GM19372 (cell line): ENCODE measurements at regions not wholly inside any gene's neighbourhood (a gene's known extent, or its start where the extent isn't known, plus 50 kb on each side); places are given as distances from the start of the nearest gene placed in this dataset.

Experiments
- ATAC-seq: cut with Tn5 transposase; IDR thresholded peaks from one replicate; pipeline ENCODE4 v1.9.1; 2021; ENCODE audit warnings: mild to moderate bottlenecking, low read depth, moderate library complexity; ENCODE audit not compliant: unreplicated experiment

DNA sequence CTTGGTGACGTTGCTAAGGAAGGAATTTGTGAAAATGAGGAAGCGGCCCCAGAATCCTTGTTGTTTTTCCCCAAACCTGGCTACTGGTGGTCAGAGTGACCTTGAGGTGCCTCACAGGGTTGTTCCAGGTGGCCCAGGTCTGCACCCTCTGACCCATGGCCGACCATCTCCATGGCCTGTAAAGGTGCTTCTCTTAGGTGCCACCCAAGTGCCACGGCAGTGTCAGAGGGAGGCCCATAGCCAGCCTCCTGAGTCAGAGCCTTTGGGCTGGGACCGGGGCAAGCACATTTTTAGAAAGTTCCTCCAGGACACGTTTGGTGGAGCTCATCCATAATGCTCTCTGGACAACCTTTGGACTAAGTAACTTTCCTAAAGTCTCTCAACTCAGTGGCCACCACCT, 83.9 kb upstream of the IRS2 start:
- no peak for ATAC-seq

DNA sequence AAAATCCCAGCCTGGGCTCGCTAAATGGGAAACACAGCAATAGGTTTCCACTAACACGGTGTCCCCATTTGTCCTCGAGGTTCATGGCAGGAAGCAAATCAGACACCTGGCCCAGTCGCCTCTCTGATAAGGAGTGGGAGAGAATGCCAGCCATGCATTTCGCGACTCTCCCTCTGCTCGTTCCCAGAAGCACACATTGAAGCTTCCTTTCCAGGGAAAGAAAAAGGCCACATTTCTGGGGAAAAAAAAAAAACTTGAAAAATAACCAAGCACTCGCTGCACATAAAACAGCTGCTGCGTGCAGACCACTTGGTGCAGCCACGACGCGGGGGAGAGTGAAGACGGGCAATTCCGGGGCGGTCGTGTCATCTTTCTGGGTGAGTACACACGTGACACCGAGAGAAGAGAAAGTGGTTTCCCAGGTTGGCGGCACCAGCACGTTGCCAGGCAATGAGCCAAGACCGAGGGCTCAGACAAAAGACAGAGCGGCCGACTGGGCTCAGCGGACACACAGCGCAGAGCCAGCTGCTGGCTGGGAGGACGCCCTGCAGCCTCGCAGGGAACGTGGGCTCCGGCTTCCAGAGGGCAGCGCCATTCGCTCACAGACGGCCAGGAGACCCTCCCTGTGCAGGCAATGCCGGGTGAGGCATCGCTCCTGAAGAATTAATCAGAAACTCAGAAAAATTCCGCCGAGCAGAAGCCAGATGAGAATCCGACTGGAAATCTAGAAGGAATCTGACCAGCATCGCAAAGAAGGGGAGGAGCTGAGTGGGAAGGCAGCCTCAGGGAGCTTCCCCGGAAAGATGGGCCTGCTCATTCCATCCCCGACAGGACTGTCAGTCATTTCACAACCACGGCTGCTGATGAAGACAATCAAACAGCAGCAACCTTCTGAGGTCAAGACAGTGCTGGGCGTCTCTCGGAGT, 83.2 kb upstream of the IRS2 start:
- ATAC-seq: peak; percentile 69

DNA sequence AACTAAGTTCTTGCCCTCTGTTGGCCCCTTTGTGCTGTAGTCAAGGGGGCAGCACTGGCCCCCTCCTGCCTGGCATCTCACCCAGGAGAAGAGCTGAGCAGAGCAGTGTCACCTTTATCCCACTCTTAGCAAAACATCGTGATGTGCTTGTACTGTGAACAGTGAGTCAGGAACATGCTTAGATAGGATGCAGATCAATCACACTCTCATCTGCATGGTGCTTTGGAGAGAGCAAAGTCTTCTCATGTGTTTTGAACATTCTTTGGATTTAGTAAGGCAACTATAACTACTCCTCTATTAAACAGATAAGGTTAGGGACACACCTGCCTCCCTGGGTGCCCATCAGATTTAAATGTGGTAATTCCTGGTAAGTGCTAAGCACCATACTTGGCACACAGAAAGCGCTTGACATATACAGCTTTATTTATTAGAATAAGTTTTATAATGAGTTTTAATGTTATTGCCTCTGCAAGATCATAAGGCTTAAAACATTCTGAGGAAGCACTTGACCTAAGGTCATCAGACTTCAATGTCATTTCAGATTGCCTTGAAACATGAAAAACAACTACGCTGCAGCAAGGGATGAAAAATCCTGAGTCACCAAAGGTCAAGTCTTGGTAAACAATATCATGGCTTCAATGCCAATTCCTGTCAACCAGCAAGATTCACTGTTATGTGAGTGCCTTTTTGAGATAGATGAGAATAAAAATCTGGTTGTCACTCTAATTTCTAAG, 82.4 kb upstream of the IRS2 start:
- no peak for ATAC-seq

DNA sequence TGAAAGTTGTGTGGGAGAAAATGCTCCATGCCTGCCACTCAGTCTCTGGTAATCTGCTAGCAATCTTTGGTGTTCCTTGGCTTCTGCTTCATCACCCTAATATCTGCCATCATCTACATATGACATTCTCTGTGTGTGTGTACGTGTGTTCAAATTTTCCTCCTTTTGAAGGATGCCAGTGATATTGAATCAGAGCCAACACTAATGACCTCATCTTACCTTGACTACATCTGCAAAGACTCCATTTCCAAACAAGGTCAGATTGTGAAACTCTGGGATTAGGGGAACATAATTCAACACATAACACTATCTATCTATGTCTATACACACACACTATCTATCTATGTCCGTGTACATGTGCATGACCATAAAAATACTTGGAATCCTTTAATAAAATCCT, 81.4 kb upstream of the IRS2 start:
- ATAC-seq: no peak

DNA sequence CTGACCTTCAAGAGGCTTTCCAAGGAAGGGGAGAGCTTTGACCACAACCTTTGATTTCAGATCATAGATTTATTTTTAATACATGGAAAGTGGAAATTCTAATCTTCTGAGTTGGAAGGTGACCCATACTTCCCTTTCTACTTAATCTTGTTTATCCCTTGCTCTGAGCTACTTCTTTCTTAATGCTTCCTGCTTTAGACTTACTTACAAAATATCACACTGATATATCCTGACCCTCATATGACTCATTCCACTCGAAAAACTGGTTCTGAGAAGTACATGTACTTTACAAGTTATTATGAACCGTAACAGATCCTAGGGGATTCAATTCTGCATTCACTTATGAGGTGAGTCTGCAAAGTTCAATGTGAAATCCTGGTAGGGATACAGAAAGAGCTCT, 76.2 kb upstream of the IRS2 start:
- ATAC-seq: no peak

DNA sequence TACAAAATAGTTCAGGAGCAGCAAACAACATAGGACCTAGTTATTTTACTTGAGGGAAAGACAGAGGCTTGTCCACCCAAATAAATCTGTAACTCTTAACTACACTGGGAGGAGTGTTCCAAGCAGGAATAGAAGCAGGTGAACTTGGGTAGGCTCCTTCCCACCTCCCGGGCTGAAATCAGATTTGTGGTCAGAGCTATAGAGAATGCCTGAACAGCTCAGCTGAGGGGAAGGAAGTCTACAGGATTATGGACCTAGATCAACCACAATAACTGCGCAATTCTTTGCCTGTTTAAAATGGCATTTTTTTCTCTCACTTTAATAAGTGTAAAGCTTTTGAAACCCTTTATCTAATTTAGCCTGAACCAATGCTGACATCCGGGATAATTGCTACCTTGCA, 73.5 kb upstream of the IRS2 start:
- no peak for ATAC-seq

DNA sequence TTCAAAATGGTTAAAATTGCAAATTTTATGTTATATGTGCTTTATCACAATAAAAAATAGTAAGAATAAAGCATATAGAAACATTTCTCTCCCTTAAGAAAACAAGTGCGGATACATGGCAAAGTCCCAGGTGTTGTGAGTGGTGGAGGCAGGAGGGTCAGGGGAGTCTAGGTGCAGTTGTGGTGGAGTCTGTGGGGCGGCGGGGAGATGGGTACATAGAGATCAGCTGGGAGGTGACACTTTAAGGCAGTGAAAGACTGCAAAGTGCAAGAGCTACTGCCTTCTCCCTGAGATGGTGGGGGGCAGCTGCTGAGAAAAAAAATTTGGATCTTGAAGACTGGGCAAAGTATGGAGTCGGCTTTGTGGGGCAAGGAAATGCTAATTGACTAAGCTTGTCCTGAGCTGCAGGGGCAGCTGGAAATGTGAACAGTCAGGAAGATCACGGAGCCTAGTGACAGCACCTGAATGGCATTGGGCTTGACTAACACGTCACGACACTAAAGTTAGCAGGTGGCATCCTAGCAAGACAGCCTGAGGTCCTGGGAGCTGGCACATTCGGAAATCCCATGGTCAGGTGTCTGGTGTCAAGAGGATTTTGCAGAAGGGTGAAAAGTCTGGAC, 72.9 kb upstream of the IRS2 start:
- ATAC-seq: no peak

DNA sequence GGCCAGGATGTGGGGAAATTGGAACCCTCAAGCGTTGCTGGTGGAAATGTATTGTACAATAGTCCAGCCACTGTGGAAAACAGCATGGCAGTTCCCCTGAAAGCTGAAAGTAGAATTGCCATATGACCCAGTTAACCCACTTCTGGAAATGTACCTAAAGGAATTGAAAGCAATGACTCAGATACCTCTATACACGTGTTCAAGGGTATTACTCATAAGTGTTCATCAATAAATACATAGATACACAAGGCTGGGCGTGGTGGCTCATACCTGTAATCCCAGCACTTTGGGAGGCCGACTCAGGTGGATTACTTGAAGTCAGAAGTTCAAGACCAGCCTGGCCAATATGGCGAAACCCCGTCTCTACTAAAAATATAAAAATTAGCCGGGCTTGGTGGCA, 71.9 kb upstream of the IRS2 start:
- ATAC-seq: no peak

DNA sequence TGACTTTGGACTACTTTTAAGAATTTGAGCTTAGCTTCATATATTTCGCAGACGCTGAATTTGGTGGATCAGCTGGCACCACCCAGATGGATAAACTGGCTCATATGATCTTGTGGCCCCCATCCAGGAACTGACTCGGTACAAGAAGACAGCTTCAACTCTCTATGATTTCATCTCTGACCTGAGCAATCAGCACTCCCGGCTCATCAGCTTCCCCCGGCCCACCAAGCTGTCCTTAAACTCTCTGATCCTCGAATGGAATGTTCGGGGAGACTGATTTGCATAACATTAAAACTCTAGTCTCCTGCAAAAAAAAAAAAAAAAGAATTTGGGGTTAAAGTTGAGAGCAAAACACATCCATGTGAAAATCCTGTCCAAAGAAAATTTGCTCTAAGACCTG, 71.4 kb upstream of the IRS2 start:
- no peak for ATAC-seq

DNA sequence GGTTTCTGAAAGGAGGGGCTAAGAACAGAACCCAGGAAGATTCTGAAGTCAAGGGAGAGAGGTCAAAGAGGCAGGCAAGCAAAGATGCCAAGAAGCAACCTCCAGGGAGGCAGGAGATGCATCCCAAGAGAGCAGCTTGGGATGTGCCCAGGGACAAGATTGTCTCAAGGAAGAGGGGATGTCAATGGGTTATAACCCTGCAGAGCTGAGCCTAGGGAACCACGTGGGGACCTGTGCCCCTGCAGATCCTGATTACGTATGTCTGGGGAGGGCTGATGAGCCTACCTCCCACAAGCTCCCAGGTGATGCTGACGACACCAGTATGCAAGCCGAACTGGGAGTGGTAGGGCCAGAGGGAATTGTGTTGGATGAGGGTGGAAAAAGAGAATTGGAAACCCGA, 70.9 kb upstream of the IRS2 start:
- no peak for ATAC-seq

DNA sequence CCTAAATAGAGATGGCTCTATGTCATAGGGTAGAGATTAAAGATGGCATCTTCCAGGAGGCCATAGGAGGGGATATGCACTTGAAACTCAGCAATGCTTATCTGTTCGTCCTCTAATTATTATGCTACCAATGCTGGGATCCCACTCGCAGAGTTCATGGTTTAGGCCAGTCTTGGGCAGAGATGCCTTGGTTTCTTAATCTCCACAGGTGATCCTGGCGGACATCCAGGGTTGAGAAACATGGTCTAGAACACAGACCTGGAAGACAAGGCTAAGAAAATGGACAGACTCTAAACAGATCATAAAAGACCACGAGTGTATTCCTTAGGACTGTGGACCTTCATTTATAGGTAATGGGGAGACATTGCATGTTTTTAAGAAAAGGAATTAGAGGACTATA, 70.0 kb upstream of the IRS2 start:
- ATAC-seq: no peak

DNA sequence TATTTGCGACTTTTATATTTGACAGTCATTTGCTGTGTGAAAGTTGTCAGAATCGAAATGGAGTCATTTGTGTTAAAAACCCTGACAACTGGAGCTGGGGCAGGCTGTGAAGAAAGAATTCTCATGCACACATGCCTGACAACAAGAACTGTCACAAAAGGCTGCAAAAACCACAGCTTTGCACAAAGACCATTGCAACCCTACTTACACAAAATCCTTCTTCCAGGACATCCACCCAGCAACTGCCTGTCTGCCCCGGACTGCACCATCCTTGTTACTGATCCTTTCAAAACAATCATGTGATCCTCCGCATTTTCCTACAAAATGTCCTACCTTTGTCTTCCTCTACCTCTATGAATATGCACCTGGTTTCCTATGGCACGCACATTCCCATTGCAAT, 66.8 kb upstream of the IRS2 start:
- no peak for ATAC-seq

DNA sequence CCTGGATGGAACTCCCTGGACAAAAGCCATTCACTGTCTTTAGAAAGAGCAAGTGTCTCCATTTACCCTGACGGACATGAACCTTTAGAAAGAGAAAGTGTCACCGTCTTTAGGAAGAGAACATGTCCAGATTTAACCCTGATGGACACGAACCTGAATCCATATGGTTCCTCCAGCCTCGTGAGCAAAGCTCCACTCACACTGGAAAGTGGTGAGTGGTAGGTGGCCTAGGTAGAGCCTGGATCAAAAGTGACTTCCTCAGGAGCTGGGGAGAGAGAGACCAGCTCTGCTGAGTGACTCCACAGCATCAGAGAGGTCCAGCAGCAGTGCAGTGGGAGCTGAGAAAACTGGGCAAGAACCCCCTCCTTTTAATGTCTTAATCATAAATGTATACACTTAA, 59.8 kb upstream of the IRS2 start:
- ATAC-seq: no peak

DNA sequence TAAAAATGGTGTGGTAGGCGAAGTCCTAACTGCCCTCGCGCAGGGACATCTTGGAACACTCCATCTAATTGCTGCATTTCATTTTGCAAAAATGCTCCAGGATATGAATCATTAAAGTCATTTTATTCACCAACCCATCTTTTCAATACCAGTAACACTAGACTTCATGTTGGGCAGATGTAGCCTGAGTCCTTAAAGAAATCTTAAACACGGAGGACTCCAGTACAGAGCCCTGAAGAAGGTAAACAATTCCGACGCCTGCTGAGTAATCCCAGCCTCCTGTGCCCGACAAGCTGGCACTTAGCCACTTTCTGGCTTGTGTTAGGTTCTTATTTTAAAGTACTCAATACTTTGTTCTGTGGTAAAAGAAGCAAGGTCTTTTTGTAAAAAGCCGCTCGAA, 58.0 kb upstream of the IRS2 start:
- no peak for ATAC-seq

DNA sequence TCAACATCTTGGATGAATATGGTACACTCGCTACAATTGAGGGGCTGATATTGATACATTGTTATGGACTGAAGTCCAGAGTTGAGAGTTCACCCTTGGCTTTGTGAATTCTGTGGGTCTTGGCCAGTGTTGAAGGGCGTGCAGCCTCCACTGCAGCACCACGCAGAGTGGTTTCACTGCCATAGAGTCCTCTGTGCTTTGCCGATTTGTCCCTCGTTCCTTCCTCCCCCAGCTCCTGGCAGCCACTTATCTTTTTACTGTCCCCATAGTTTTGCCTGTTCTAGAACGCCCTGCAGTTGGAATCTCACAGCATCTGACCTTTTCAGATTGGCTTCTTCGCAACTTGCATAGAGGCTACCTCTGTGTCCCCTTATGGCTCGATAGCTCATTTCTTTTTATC, 57.3 kb upstream of the IRS2 start:
- no peak for ATAC-seq

DNA sequence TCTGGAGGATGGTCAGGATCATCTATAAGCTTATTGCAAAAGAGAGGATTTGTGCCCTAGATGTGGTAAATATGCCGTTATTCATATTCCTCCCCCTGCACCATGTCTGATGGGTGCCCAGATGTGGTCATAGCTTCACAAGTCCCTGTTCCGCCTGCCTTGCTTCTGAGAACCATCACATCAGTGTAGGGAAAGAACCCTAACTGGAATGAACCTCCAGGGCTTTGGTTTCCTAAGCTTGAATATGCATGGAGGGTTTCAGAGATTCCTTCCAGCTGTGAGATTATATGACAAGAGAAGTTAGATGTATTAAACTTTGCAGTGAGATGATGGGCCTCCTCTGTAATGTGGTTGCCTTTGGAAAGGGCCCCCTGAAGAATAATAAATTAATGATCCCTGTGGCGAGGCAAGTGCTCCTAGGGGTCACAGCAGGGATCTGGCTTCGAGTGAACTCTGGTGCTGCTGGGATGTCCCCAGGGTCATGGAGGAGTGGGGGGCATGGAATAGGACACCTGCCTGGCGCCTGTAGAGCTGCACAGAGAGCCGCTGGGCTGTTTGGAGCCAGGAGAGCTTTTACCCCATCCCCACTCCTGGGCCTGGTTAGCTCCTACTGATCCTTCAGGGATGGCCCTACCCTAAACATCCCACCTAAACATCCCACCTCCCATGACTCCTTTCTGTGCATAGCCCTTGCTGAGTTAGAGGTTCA, 56.0 kb upstream of the IRS2 start:
- ATAC-seq: no peak

DNA sequence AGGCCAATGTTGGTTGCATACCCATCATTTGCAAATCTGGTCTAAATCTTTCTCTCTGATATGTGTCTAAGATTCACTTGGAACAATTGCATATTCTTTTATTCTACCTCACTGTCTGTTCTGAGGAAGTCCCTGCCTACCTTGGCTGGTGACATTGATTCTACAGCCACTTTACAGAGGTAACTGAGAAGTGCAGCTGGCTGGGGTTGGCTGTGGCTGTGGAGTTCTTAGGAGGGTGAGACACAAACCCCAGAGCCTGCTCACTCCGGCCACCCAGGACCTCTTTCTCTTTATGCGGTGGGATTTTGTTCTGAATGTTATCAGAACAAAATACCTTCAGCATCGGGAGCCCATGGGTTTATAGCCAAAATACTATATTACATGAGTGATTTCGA, 54.5 kb upstream of the IRS2 start:
- no peak for ATAC-seq

DNA sequence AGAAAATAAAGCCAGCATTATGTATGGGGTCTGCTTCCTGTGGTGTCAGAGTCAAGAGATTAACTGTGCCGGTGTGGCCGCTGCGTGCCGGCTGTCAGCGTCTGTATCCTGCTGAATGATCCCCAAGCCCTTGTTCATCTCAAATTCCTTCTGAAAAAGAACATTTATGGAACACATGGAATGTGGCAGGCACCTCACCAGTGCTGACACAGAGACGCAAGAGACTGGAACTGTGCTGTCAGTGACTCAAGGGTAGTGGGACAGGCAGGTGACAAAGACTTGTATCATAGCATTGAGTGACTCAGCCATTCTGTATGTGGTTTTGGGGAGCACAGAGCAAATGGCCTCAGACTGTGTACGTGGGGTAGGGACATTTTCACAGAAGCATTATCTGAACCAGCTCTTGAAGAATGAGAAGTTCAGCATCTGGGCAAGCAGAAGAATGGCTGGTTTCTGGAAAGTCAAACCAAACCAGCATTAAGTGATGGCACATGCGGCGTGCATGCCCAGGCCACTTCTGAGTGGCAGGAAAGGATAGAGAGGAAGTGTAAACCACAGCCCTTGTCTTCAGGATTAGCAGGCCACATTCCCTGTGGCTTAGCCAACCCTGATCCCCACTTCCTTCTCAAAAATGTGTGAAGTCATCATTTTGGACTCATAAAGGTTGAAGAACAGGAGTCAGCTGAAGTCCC, 54.0 kb upstream of the IRS2 start:
- no peak for ATAC-seq

DNA sequence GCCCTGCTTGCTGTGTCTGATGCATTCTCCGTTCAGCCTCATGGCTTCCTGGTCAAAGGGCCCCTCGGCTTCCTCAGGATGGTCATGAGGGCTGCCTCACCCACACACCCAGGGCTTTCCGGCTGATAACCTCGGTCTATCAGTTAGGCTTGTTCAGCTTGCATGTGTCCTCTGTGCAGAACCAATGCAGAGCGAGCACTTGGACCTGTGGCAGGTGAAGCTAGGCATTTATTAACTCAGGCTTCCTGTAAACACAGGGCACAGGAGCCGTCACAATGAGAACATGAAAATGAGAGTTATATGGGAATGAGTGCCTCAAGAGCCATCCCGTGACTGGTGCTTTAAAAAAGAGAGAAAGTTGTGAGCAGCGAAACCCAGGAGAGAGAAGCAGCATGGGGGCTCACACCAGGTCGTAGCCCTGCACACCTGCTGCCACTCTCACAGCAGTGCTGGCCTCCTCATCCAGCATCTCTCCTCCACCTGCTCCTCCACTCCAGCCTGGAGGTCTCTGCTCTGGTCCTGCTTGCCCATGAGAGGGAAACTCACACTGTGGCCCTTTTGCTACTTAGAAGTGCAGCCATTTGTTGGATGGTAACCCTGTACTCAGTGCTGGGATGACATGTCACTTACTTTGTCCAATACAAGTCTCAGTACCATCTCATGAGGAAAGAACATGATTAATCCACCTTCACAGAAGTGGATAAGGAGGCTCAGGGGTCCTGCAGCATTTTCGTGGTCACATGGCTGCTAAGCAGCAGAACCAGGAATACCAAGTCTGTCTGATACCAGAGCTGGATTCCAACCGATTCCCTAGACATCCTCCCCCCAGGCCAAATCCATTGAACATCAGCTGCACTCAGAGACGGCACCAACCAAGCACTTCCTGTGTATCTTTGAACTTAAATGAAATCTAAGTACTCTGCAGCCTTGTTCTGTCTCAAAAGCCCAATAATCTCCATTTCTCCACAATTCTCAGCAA, 50.5 kb upstream of the IRS2 start:
- no peak for ATAC-seq
